Large intestine (tissue), 3 donors: ENCODE measurements at regions not wholly inside any gene's neighbourhood (a gene's known extent, or its start where the extent isn't known, plus 50 kb on each side); places are given as distances from the start of the nearest gene placed in this dataset.

ENCODE experiments used
- DNase-seq, 2 donors: peaks; one replicate each; pipeline versions ENCODE4 v3.0.0 to v3.0.0-alpha.2; 2013
- H3K27ac ChIP-seq: one replicate; pipeline ENCODE4 v1.5.1; 2013; ENCODE audit warnings: low read length
- H3K27me3 ChIP-seq: 2 replicates; pipeline ENCODE4 v1.6.1; 2013; ENCODE audit warnings: low read length; ENCODE audit not compliant: control insufficient read depth, insufficient read depth
- H3K36me3 ChIP-seq: 2 replicates; pipeline ENCODE4 v1.6.1; 2013; ENCODE audit warnings: low read length; ENCODE audit not compliant: control insufficient read depth, insufficient read depth
- H3K4me1 ChIP-seq: one replicate; pipeline ENCODE4 v1.6.1; 2013; ENCODE audit warnings: low read length; ENCODE audit not compliant: control insufficient read depth, insufficient read depth
- H3K4me3 ChIP-seq: one replicate; pipeline ENCODE4 v1.5.1; 2013; ENCODE audit warnings: low read length
- H3K9me3 ChIP-seq: one replicate; pipeline ENCODE4 v1.6.1; 2013; ENCODE audit warnings: mild to moderate bottlenecking, low read depth, low read length, moderate library complexity; ENCODE audit not compliant: control insufficient read depth
- WGBS: methylation state at CpG from one replicate; pipeline ENCODE4 v1.1.5; 2013; ENCODE audit warnings: low lambda C conversion rate; ENCODE audit not compliant: insufficient coverage; 5-methylcytosine and 5-hydroxymethylcytosine counted together

- Histone ChIP-seq H3K4me1 (no peaks in the 10 kb centered on the region), H3K9me3 (no peaks in the 10 kb centered on the region)
- WGBS, result no CpG with 5 or more reads among the region's 2 CpGs
These were observed 209.2 kb downstream of the CD83 start for GRCh38 chr6:14326774-14327173.

GRCh38 chr6:14328163-14328562 is 210.6 kb downstream of the CD83 start:
- Histone ChIP-seq H3K27ac (no peak overlapping the region), H3K27me3 (no peaks in the 10 kb centered on the region), H3K4me1 (no peaks in the 10 kb centered on the region), H3K36me3 (no peaks in the 10 kb centered on the region), H3K4me3 (no peak overlapping the region), H3K9me3 (no peaks in the 10 kb centered on the region)
- 88% methylated on average over 1 of the region's 9 CpGs for WGBS
- no peak for DNase-seq

More at GRCh38 chr6:14326774-14327173, 209.2 kb downstream of the CD83 start:
- Histone ChIP-seq H3K27ac (no peak overlapping the region), H3K4me3 (no peak overlapping the region), H3K27me3 (no peaks in the 10 kb centered on the region), H3K36me3 (no peaks in the 10 kb centered on the region)
- DNase-seq, result no peak

GRCh38 chr6:14333556-14334305 is 216.2 kb downstream of the CD83 start:
- Histone ChIP-seq H3K4me1 (no peaks in the 10 kb centered on the region), H3K9me3 (no peaks in the 10 kb centered on the region), H3K27me3 (no peaks in the 10 kb centered on the region), H3K36me3 (no peaks in the 10 kb centered on the region), H3K4me3 (no peak overlapping the region), H3K27ac (no peak overlapping the region)
- no peak for DNase-seq
- WGBS, result 100% methylated on average over 1 of the region's 5 CpGs

- Histone ChIP-seq H3K9me3 (no peaks in the 10 kb centered on the region), H3K27me3 (no peaks in the 10 kb centered on the region), H3K4me1 (no peaks in the 10 kb centered on the region), H3K36me3 (no peaks in the 10 kb centered on the region), H3K4me3 (no peak overlapping the region), H3K27ac (no peak overlapping the region)
- DNase-seq, result no peak
- 100% methylated on average over 1 of the region's 2 CpGs for WGBS
These were observed 217.5 kb downstream of the CD83 start for GRCh38 chr6:14335071-14335470.

GRCh38 chr6:14337152-14337551 is 219.6 kb downstream of the CD83 start:
- H3K9me3 ChIP-seq, result no peaks in the 10 kb centered on the region
- WGBS, result 100% methylated on average over 1 of the region's 3 CpGs

GRCh38 chr6:14339172-14339571 is 221.6 kb downstream of the CD83 start:
- Histone ChIP-seq H3K4me1 (no peaks in the 10 kb centered on the region), H3K36me3 (no peaks in the 10 kb centered on the region), H3K27me3 (no peaks in the 10 kb centered on the region), H3K9me3 (no peaks in the 10 kb centered on the region), H3K27ac (no peak overlapping the region), H3K4me3 (no peak overlapping the region)
- no peak for DNase-seq
- no CpG with 5 or more reads among the region's 1 CpG for WGBS

More at GRCh38 chr6:14337152-14337551, 219.6 kb downstream of the CD83 start:
- no peak overlapping the region for H3K4me3 ChIP-seq
- no peak overlapping the region for H3K27ac ChIP-seq
- H3K36me3 ChIP-seq, result no peaks in the 10 kb centered on the region
- no peaks in the 10 kb centered on the region for H3K27me3 ChIP-seq
- H3K4me1 ChIP-seq, result no peaks in the 10 kb centered on the region
- no peak for DNase-seq

GRCh38 chr6:14339711-14340584 is 222.4 kb downstream of the CD83 start:
- 100% methylated on average over 1 of the region's 4 CpGs for WGBS
- no peak for DNase-seq

GRCh38 chr6:14344486-14344885 is 226.9 kb downstream of the CD83 start:
- no peak for DNase-seq
- WGBS, result no CpG with 5 or more reads among the region's 6 CpGs
- H3K27me3 ChIP-seq, result no peaks in the 10 kb centered on the region
- H3K4me3 ChIP-seq, result no peak overlapping the region
- H3K27ac ChIP-seq, result no peak overlapping the region
- no peaks in the 10 kb centered on the region for H3K9me3 ChIP-seq
- H3K4me1 ChIP-seq, result no peaks in the 10 kb centered on the region
- no peaks in the 10 kb centered on the region for H3K36me3 ChIP-seq

More at GRCh38 chr6:14339711-14340584, 222.4 kb downstream of the CD83 start:
- H3K27me3 ChIP-seq, result no peaks in the 10 kb centered on the region
- no peaks in the 10 kb centered on the region for H3K36me3 ChIP-seq
- no peak overlapping the region for H3K27ac ChIP-seq
- H3K4me1 ChIP-seq, result no peaks in the 10 kb centered on the region
- no peaks in the 10 kb centered on the region for H3K9me3 ChIP-seq
- no peak overlapping the region for H3K4me3 ChIP-seq

- Histone ChIP-seq H3K27me3 (no peaks in the 10 kb centered on the region), H3K27ac (no peak overlapping the region), H3K36me3 (no peaks in the 10 kb centered on the region), H3K4me3 (no peak overlapping the region), H3K4me1 (no peaks in the 10 kb centered on the region), H3K9me3 (no peaks in the 10 kb centered on the region)
- WGBS, result no CpG with 5 or more reads among the region's 1 CpG
- no peak for DNase-seq
These were observed 230.8 kb downstream of the CD83 start for GRCh38 chr6:14348389-14348788.

GRCh38 chr6:14349507-14349906 is 231.9 kb downstream of the CD83 start:
- Histone ChIP-seq H3K27ac (no peak overlapping the region), H3K27me3 (no peaks in the 10 kb centered on the region), H3K36me3 (no peaks in the 10 kb centered on the region), H3K9me3 (no peaks in the 10 kb centered on the region), H3K4me1 (no peaks in the 10 kb centered on the region), H3K4me3 (no peak overlapping the region)
- no peak for DNase-seq
- WGBS, result 50% methylated on average over 1 of the region's 2 CpGs
